WTC11 (cell line): ENCODE measurements at regions not wholly inside any gene's neighbourhood (a gene's known extent, or its start where the extent isn't known, plus 50 kb on each side); places are given as distances from the start of the nearest gene placed in this dataset.

Experiments
- ARID4B ChIP-seq: sonication (generic); formaldehyde crosslinking; IDR thresholded peaks from 2 replicates; pipeline ENCODE4 v1.8.0; 2023; ENCODE audit warnings: missing genetic modification reagents, mild to moderate bottlenecking, borderline replicate concordance
- ATF3 ChIP-seq: sonication (generic); formaldehyde crosslinking; conservative IDR thresholded peaks from 2 replicates; pipeline ENCODE4 v1.8.1; 2022; ENCODE audit warnings: mild to moderate bottlenecking, missing genetic modification reagents
- CREB1 ChIP-seq: sonication (generic); formaldehyde crosslinking; IDR thresholded peaks from 2 replicates; pipeline ENCODE4 v1.8.0; 2023; ENCODE audit warnings: mild to moderate bottlenecking, missing genetic modification reagents
- CTCF ChIP-seq: fragments of 200-600 bp; IDR thresholded peaks from 2 replicates; pipeline ENCODE4 v1.8.0; 2022; ENCODE audit warnings: antibody characterized with exemption
- E2F1 ChIP-seq: sonication (generic); formaldehyde crosslinking; IDR thresholded peaks from 2 replicates; pipeline ENCODE4 v1.8.0; 2022; ENCODE audit warnings: mild to moderate bottlenecking, missing genetic modification reagents
- ELF4 ChIP-seq: sonication (generic); formaldehyde crosslinking; IDR thresholded peaks from 2 replicates; pipeline ENCODE4 v1.8.1; 2022; ENCODE audit warnings: low read depth, mild to moderate bottlenecking, moderate library complexity, missing genetic modification reagents
- HMGXB4 ChIP-seq: sonication (generic); formaldehyde crosslinking; IDR thresholded peaks from 2 replicates; pipeline ENCODE4 v1.8.1; 2023; ENCODE audit warnings: mild to moderate bottlenecking, moderate library complexity, missing genetic modification reagents
- SMAD3 ChIP-seq: sonication (generic); formaldehyde crosslinking; IDR thresholded peaks from 2 replicates; pipeline ENCODE4 v1.8.0; 2022; ENCODE audit warnings: missing genetic modification reagents, mild to moderate bottlenecking, borderline replicate concordance
- ZBTB21 ChIP-seq: sonication (generic); formaldehyde crosslinking; IDR thresholded peaks from 2 replicates; pipeline ENCODE4 v1.8.1; 2023; ENCODE audit warnings: mild to moderate bottlenecking, missing genetic modification reagents, borderline replicate concordance
- ZNF281 ChIP-seq: sonication (generic); formaldehyde crosslinking; IDR thresholded peaks from 2 replicates; pipeline ENCODE4 v1.8.0; 2023; ENCODE audit warnings: mild to moderate bottlenecking, missing genetic modification reagents
- ZNF423 ChIP-seq: fragments of 250-450 bp; sonication (Bioruptor Pico); IDR thresholded peaks from 2 replicates; pipeline ENCODE4 v2.1.2; 2022; ENCODE audit warnings: mild to moderate bottlenecking, moderate library complexity

- no peak for TF ChIP-seq ZNF423 (CRISPR knock-in tag)
- no peak for TF ChIP-seq CTCF
- TF ChIP-seq E2F1 (CRISPR knock-in tag) = no peak
- TF ChIP-seq ATF3 = no peak
- no peak for TF ChIP-seq ZBTB21
- no peak for TF ChIP-seq ZNF281 (CRISPR knock-in tag)
- no peak for TF ChIP-seq ARID4B (CRISPR knock-in tag)
- no peak for TF ChIP-seq ELF4 (CRISPR knock-in tag)
- TF ChIP-seq CREB1 (CRISPR knock-in tag) = no peak
- no peak for TF ChIP-seq HMGXB4 (CRISPR knock-in tag)
- no peak for TF ChIP-seq SMAD3
Measured at GRCh38 chr22:27152033-27152432, 494.6 kb downstream of the MIAT start.
